ENCODE measurements at regions not wholly inside any gene's neighbourhood (a gene's known extent, or its start where the extent isn't known, plus 50 kb on each side); places are given as distances from the start of the nearest gene placed in this dataset.

GRCh38 chrX:109186939-109187338 lies 294.9 kb downstream of the GUCY2F start:
- TF ChIP-seq CTCF (IDR thresholded peaks at IDR 0.05), result no peak
- TF ChIP-seq POLR2AphosphoS5 (IDR thresholded peaks at IDR 0.05; ENCODE audit: low read depth, low read length), result no peak
- no peak for TF ChIP-seq REST (IDR thresholded peaks at IDR 0.05; ENCODE audit: insufficient read depth in 1 of 2, low read depth in 2 of 2, low read length in 1 of 2)

All from Panc1 (cell line).